Fibroblast of skin of back (primary cell): ENCODE measurements at regions not wholly inside any gene's neighbourhood (a gene's known extent, or its start where the extent isn't known, plus 50 kb on each side); places are given as distances from the start of the nearest gene placed in this dataset.
"Not testable (repeated sequence)": the region's sequence is repeated elsewhere in the genome, so short reads cannot be mapped to it uniquely, and the experiment has no call there.

Experiments
- DNase-seq: peaks from one replicate; pipeline ENCODE4 v3.0.0-alpha.2; 2013

DNA sequence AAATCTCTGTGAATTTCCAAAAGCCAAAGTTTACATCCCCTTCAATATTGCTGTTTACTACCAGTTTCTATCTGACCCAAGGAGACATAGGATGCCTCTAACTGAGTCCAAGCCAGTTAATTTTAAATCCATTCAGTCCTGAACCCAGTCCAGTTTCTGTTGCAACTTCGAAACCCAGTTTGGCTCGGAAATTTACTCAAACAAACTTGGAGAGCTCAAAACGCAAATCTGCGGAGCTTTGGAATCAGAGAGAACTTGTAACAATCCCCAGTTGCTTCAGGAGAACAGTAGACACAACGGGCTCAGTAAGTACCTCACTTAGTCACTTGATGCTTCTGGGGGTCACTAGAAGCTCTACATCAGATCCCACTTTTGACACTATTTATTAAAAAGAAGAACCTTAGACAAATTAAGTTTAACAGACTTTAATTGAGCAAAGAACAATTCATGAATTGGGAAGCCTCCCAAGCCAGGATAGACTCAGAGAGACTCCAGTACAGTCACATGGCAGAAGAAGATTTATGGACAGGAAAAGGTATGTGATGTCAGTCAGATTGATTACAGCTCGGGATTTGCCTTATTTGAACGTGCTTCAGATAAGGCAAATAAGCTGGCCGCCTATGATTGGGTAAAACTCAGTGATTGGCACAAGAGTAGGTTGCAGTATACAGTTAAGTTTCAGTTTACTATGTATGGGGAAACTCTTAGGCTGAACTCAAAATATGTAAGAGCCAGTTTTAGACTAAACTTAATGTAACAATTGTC is 118.0 kb downstream of the RFPL4B start:
- DNase-seq = no peak

DNA sequence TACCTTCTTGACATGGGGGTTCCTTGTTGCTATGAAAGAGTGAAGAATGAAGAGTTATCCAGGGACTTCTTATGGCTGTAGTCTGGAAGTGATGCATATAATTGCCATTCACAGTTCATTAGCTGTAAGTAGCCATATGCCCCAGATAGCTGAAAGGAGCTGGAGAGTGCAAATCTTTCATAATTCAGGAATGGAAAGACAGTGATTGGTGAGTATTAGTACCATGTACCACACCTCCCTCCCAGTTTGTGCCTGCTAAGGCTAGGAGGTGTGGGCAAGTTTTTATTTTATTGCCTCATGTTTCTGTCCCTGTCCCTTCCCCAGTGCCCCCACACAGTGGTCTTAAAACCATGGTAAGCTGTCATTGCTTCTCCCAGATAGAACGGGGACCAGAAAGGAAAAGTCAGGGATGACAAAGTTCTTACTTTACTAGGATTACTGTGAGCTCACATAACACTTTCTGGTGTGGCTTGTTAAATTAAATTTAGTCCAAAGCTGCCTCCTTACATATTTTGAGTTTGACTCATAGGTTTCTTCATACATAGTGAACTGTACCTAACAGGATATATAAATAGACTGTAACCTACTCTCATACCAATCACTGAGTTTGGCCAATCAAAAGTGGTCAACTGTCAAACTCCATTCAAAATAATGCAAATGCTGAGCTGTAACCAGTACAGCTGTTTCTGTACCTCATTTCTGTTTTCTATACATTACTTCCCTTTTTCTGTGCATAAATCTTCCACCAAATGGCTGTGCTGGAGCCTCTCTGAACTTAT is 119.4 kb downstream of the RFPL4B start:
- DNase-seq = peak; percentile 88

DNA sequence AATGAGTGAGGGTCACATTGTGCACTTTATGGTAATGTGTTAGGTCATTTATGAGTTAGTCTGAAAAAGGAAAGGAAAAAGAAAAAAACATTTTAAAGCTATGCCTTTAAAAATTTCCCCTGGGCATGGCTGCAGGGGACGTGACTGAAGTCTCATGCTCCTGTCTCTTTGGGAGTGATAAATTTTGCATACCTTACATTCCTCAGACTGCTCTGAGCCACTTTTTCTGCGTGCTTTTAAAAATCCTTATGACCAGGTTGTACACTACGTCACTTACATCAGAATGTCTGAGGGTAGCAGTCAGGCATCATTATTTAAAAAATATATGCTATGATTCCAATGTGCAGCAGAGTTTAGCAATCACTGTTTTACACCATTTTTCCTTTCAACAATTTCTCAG is 121.2 kb downstream of the RFPL4B start:
- peak; percentile 88 for DNase-seq

- peak; percentile 34 for DNase-seq
Observed at GRCh38 chr6:112469306-112469705, 122.2 kb downstream of the RFPL4B start.

DNA sequence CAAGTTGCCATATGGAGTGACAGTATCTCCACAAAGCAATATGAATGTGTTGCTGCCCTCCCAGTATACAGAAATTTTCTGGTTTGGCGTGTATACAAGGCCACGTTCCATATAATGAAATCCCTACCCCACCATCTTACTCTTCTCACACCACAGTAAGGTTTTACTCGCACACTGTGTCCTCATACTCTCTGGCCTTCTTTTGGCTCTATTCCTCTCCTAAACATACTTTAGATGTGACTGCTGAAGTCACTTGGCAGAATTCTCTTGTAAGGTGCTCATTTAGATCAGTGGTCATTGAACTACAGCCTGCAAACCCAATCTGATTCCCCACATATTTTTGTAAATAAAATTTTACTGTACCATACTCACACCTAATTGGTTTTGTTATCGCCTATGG is 123.2 kb downstream of the RFPL4B start:
- no peak for DNase-seq

DNA sequence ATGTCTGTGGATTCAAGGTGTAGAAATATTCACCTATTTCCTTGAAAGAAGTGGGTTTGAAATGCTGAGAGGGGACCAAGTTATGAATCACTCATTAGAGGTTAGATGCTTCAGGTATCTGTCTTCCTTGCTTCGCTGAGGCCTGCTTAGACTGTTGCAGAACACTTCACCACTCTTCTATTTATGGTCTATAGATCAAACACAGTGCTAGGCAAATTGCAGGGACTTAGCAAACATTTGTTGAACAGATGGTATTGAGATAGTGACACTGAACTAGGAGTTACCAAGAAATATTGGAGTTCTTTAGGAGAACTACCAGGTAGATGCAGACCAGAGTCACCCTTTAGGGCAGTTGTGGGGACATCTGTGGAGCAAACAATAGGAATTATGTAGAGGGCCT is 123.8 kb downstream of the RFPL4B start:
- no peak for DNase-seq

GRCh38 chr6:112475083-112475482 is 128.0 kb downstream of the RFPL4B start:
- peak; percentile 95 for DNase-seq

DNA sequence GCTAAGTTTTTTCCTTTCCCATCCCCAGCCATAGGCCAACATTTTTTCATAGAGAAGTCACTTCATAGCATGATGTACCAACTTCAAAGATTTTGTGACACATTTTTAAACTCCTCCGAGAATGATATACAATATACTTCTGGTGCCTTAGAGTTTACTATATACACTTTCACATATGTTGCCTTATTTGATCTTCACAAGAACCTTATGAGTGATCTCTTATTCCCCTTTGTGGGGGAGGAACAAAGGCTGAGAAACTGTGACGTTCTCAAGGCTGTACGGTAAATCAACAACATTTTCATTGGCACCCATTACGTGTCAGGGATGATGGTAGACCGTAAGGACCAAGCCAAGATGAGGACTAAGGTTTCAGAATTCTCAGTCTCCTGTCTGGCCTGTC is 130.0 kb downstream of the RFPL4B start:
- peak; percentile 30 for DNase-seq

- no peak for DNase-seq
Observed at GRCh38 chr6:112478036-112478435, 130.9 kb downstream of the RFPL4B start.

- DNase-seq = not testable (repeated sequence)
Observed at GRCh38 chr6:112479975-112480374, 132.8 kb downstream of the RFPL4B start.

- DNase-seq = peak; percentile 33
Observed at GRCh38 chr6:112480553-112480952, 133.4 kb downstream of the RFPL4B start.

DNA sequence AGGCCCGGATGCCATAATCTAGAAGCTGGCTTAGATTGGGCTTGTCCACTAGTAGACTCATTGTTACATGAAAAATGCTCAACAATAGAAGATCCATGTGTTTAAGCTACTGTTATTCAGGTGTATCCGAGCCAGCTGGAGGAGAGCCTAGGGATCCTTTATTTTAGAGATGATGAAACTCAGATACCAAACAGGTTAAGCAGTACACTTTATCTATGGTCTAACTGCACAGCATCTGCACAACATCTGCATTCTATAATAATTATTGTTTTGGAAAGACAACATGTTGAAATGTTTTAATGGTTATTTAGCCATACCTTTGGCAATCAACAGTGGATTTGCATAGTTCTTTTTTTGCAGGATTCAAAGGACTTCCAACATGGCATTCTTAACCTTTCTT is 134.1 kb downstream of the RFPL4B start:
- DNase-seq = no peak

DNA sequence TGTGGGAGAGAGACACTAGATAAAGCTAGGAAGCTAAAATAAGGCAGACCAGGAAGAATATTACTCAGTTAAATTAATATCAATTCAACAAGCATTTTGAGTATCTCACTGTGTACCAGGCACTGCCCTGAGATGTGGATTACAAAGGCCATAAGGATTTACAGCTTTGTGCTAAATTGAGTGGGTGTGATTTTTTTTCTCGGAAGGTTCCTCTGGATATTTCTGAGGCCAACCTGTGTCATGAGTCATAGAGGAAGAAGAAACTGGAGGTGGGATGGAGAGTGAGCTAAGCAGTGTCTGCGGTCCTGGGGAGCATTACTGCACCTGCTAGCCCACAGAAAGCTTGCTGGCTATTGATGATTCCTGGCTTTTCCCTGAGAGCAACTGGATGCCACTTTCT is 135.2 kb downstream of the RFPL4B start:
- no peak for DNase-seq

- peak; percentile 27 for DNase-seq
Observed at GRCh38 chr6:112485120-112485826, 138.1 kb downstream of the RFPL4B start.

DNA sequence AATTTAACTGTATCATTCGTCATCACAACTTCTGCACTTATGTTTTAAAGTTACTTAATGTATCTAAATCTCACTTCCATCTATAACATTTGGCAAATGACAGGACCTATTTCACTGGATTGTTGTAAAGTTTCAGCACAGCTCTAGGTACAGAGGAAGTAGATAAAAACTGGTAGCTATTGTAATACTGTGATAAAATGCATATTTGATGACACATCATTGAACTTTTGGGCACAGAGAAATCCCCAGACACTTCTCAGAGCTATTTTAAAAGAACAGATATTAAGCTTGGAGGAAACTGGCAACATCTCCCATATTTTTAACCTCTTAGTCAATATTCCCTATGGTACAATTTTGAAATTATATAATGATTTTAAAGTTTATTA is 138.7 kb downstream of the RFPL4B start:
- peak; percentile 67 for DNase-seq

GRCh38 chr6:112486454-112486853 is 139.3 kb downstream of the RFPL4B start:
- no peak for DNase-seq

GRCh38 chr6:112488238-112488637 is 141.1 kb downstream of the RFPL4B start:
- no peak for DNase-seq

- peak; percentile 58 for DNase-seq
Observed at GRCh38 chr6:112501705-112502104, 154.6 kb downstream of the RFPL4B start.

DNA sequence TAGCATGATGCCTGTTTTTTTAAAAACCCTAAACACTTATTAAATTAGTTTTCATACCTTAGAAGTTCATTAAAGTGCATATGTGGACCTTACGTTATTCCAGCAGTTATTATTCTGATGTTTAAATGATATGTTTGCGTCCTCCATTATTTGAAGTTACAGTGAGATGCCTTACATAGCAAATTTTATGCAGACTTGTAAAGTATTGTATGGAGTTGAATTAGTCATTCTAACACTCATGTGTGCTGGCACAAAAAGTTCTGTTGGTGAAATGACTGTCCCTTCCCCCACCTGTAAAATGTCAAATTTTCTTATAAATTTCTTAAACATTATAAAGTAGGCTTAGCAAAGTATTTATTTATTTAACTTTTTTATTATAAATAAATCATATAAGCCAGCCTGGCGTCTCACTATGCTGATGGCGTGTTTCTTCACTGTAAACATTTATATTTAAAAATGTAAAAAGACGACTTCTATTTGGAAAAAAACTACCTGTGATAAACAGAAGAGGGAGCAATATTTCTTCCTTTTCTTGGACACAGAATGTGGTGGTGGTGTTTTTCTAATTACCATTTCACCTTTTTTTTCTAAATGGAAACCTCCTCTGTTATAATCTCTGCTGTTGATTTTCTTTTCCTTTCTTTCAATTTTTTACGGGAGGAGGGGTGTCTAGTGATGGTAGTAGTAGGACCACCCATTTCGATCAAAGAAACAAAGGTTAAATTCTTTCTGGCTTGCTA is 155.4 kb downstream of the RFPL4B start:
- DNase-seq = peak; percentile 37

GRCh38 chr6:112503091-112503596 is 156.0 kb downstream of the RFPL4B start:
- no peak for DNase-seq

DNA sequence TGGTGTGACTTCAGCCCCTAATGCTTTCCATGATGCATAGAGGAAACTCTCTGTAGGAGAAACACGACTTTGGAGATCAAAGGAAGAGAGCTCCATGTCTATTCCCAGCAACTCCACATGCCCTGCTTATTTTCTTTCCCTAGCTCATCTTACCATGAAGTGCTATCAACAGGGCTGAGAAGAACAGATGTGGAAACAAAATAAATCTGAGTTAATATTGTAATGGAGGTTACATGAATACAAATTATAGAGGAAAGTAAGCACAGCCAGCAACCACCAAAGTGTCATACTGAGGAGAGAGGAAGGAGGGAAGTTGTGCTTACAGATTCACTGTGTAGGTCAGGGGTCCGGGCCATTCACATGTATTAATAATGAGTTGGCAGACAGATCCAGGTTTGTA is 157.5 kb downstream of the RFPL4B start:
- DNase-seq = no peak

GRCh38 chr6:112511441-112511840 is 164.3 kb downstream of the RFPL4B start:
- DNase-seq = no peak
